ENCODE measurements at regions not wholly inside any gene's neighbourhood (a gene's known extent, or its start where the extent isn't known, plus 50 kb on each side); places are given as distances from the start of the nearest gene placed in this dataset.

DNA sequence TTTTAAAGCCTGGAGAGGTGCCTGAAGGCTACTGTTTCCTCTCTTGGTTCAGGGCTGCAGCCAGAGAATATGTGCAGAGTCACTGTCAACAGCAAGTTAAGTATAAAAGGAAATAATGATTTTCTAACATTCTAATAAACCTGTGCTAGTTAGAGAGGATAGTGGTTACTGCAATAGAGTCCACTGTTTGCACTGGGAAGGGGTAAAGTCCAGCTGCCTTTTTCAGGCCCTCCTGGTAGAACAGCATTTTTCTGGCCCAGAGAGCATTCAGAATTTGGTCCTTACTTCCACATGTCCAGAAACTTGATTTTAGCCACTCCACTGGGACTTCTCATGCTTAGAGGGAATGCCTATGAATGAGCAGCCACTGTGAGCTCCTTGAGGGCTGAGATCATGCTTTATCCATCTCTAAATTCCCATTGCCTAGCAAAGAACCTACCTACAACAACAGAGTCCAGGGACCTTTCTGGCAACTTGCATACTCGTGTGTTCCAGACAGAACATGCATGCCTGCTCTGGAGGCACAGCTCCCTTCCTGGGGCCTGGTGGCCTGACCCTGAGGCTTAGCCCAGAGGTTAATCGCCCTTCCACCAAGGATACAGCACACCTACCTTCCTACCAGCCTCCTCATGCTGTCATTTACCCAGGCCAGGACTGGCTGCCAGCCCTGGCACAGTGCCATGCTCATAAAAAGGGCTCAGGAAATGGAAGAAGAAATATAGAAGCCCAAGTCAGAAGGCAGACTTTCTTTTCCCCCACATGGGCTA is 50.3 kb upstream of the ATP13A3 start:
- TF ChIP-seq EZH2 (IDR thresholded peaks at IDR 0.05; ENCODE audit: low read length, missing control alignments) = no peak
- TF ChIP-seq, protein P1, sequence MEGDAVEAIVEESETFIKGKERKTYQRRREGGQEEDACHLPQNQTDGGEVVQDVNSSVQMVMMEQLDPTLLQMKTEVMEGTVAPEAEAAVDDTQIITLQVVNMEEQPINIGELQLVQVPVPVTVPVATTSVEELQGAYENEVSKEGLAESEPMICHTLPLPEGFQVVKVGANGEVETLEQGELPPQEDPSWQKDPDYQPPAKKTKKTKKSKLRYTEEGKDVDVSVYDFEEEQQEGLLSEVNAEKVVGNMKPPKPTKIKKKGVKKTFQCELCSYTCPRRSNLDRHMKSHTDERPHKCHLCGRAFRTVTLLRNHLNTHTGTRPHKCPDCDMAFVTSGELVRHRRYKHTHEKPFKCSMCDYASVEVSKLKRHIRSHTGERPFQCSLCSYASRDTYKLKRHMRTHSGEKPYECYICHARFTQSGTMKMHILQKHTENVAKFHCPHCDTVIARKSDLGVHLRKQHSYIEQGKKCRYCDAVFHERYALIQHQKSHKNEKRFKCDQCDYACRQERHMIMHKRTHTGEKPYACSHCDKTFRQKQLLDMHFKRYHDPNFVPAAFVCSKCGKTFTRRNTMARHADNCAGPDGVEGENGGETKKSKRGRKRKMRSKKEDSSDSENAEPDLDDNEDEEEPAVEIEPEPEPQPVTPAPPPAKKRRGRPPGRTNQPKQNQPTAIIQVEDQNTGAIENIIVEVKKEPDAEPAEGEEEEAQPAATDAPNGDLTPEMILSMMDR (conservative IDR thresholded peaks at IDR 0.05 in 1 of 2, IDR thresholded peaks at IDR 0.05 in 1 of 2; ENCODE audit: low read depth in 1 of 2, low read length in 2 of 2) = no peak
- Histone ChIP-seq H4K20me1 (ENCODE audit: control insufficient read depth, extremely low read depth, insufficient read depth, low read length) (no peaks in the 10 kb centered on the region), H3K9ac (ENCODE audit: insufficient read depth, low read length) (no peak overlapping the region), H2AFZ (ENCODE audit: low read length) (no peak overlapping the region), H3K79me2 (ENCODE audit: control insufficient read depth, insufficient read depth, low read length) (no peaks in the 10 kb centered on the region), H3K27me3 (ENCODE audit: control insufficient read depth, insufficient read depth, low read length) (no peaks in the 10 kb centered on the region), H3K4me3 (replicated peaks in 1 of 4; ENCODE audit: control extremely low read depth in 1 of 4, insufficient read depth in 1 of 4, low read depth in 3 of 4, low read length in 4 of 4) (no peak overlapping the region), H3K36me3 (ENCODE audit: control insufficient read depth, insufficient read depth, low read length) (no peaks in the 10 kb centered on the region), H3K4me2 (ENCODE audit: extremely low read depth, insufficient read depth, low read length) (peak overlapping the region; percentile 8), H3K4me1 (ENCODE audit: control insufficient read depth, extremely low read depth, insufficient read depth, low read length) (peaks cover 8% of the 10 kb centered on the region), H3K27ac (ENCODE audit: insufficient read depth, low read length) (no peak overlapping the region), H3K9me3 (ENCODE audit: control insufficient read depth, insufficient read depth, low read depth, low read length) (no peaks in the 10 kb centered on the region)
- peak in 1 of 2 donors; percentile 22 for DNase-seq (ENCODE audit: low read depth in 2 of 2)

All from fibroblast of lung (primary cell).